ENCODE measurements at regions not wholly inside any gene's neighbourhood (a gene's known extent, or its start where the extent isn't known, plus 50 kb on each side); places are given as distances from the start of the nearest gene placed in this dataset.

- TF ChIP-seq SIN3A (IDR thresholded peaks at IDR 0.05; ENCODE audit: low read depth) (no peak), CTCF (IDR thresholded peaks at IDR 0.05 in 2 of 3, conservative IDR thresholded peaks at IDR 0.05 in 1 of 3; ENCODE audit: borderline replicate concordance in 1 of 3, insufficient read depth in 1 of 3, low read depth in 2 of 3, low read length in 2 of 3) (no peak), ZNF274 (IDR thresholded peaks at IDR 0.05; ENCODE audit: low read depth, low read length) (no peak), POLR2AphosphoS5 (IDR thresholded peaks at IDR 0.05; ENCODE audit: low read depth, low read length) (no peak), EZH2 (IDR thresholded peaks at IDR 0.05) (no peak), POLR2A (IDR thresholded peaks at IDR 0.05; ENCODE audit: borderline replicate concordance, extremely low read depth, insufficient read depth, insufficient read length) (no peak), SP1 (IDR thresholded peaks at IDR 0.05; ENCODE audit: low read depth) (no peak), FOSL1 (IDR thresholded peaks at IDR 0.05; ENCODE audit: low read depth) (no peak), MAX (IDR thresholded peaks at IDR 0.05) (no peak), ZFX (IDR thresholded peaks at IDR 0.05) (no peak), JUND (IDR thresholded peaks at IDR 0.05) (no peak), SRF (IDR thresholded peaks at IDR 0.05; ENCODE audit: low read depth) (no peak), REST (IDR thresholded peaks at IDR 0.05; ENCODE audit: low read depth) (no peak)
These were observed 112.7 kb upstream of the PTPRM start for GRCh38 chr18:7454429-7454828.

Data from HCT116 (cell line).